CD4-positive, CD25-positive, alpha-beta regulatory T cell (primary cell): ENCODE measurements at regions not wholly inside any gene's neighbourhood (a gene's known extent, or its start where the extent isn't known, plus 50 kb on each side); places are given as distances from the start of the nearest gene placed in this dataset.
A peak's percentile ranks its signal among the peaks of the same experiment; 100 is the strongest.
"Not testable (repeated sequence)": the region's sequence is repeated elsewhere in the genome, so short reads cannot be mapped to it uniquely, and the experiment has no call there.

ENCODE experiments used
- ATAC-seq, 2 donors: fragments of 150-1000 bp; cut with Tn5 transposase; one replicate each; pipeline ENCODE4 v1.10.0; 2021; ENCODE audit warnings: low read depth in 2 of 2, moderate number of reproducible peaks in 2 of 2, moderate library complexity in 1 of 2
- DNase-seq, 3 donors: peaks; one replicate each; pipeline versions ENCODE4 v3.0.0 to v3.0.0-alpha.2; 2012 to 2022; ENCODE audit warnings: mixed read lengths in 1 of 3
- H3K27ac ChIP-seq: one replicate; pipeline ENCODE4 v1.7.0; 2013; ENCODE audit warnings: mild to moderate bottlenecking, low read length; ENCODE audit not compliant: insufficient read depth, poor library complexity, severe bottlenecking
- H3K27me3 ChIP-seq: one replicate; pipeline ENCODE4 v1.7.0; 2013; ENCODE audit warnings: low read length; ENCODE audit not compliant: control insufficient read depth, insufficient read depth
- H3K36me3 ChIP-seq: one replicate; pipeline ENCODE4 v1.7.0; 2013; ENCODE audit warnings: mild to moderate bottlenecking, low read length, moderate library complexity; ENCODE audit not compliant: control insufficient read depth, insufficient read depth
- H3K4me1 ChIP-seq: 2 replicates; pipeline ENCODE4 v1.7.0; 2013; ENCODE audit warnings: mild to moderate bottlenecking, low read length; ENCODE audit not compliant: insufficient read depth, control insufficient read depth, poor library complexity, severe bottlenecking
- H3K4me3 ChIP-seq: one replicate; pipeline ENCODE4 v1.7.0; 2013; ENCODE audit warnings: low read depth, mild to moderate bottlenecking, low read length, moderate library complexity
- H3K9me3 ChIP-seq, 2 experiments: 1 replicate in 1 of 2; 2 replicates in 1 of 2; pipeline ENCODE4 v1.7.0; 2013; ENCODE audit warnings: low read length in 2 of 2, mild to moderate bottlenecking in 1 of 2, moderate library complexity in 1 of 2; ENCODE audit not compliant: control insufficient read depth in 2 of 2
- H3K27ac Mint-ChIP-seq, 3 donors: one replicate each; pipeline ENCODE4 v1.8.0; 2020 to 2022; ENCODE audit warnings: mild to moderate bottlenecking in 3 of 3, mixed read lengths in 3 of 3, moderate library complexity in 2 of 3
- H3K27me3 Mint-ChIP-seq: one replicate; pipeline ENCODE4 v1.8.0; 2022; ENCODE audit warnings: mild to moderate bottlenecking, mixed read lengths
- H3K36me3 Mint-ChIP-seq: one replicate; pipeline ENCODE4 v1.8.0; 2020; ENCODE audit warnings: mixed read lengths
- H3K4me1 Mint-ChIP-seq, 4 donors: one replicate each; pipeline ENCODE4 v1.8.0; 2020 to 2022; ENCODE audit warnings: mixed read lengths in 4 of 4, mild to moderate bottlenecking in 1 of 4
- H3K4me3 Mint-ChIP-seq, 4 donors: one replicate each; pipeline ENCODE4 v1.8.0; 2020 to 2022; ENCODE audit warnings: mild to moderate bottlenecking in 4 of 4, mixed read lengths in 4 of 4, moderate library complexity in 3 of 4
- H3K9me3 Mint-ChIP-seq, 7 donors: one replicate each; pipeline ENCODE4 v1.8.0; 2020 to 2022; ENCODE audit warnings: mixed read lengths in 7 of 7, mild to moderate bottlenecking in 3 of 7, moderate library complexity in 2 of 7

- Histone ChIP-seq H3K36me3 (no peaks in the 10 kb centered on the region), H3K4me1 (no peaks in the 10 kb centered on the region), H3K9me3 (no peaks in the 10 kb centered on the region), H3K27me3 (no peaks in the 10 kb centered on the region), H3K27ac (no peak overlapping the region), H3K4me3 (no peak overlapping the region)
- no peak for ATAC-seq
- H3K27ac Mint-ChIP-seq = no peak overlapping the region
- no peaks in the 10 kb centered on the region for H3K27me3 Mint-ChIP-seq
- no peaks in the 10 kb centered on the region for H3K4me1 Mint-ChIP-seq
- H3K4me3 Mint-ChIP-seq = peak overlapping the region in 1 of 4 donors; percentile 55
- H3K9me3 Mint-ChIP-seq = peaks cover 0 to 18% (median 5%) of the 10 kb centered on the region in 7 donors
- no peak for DNase-seq
- no peaks in the 10 kb centered on the region for H3K36me3 Mint-ChIP-seq
Observed at GRCh38 chr2:228581731-228582130, 400.2 kb upstream of the SPHKAP start.

- no peaks in the 10 kb centered on the region for H3K27me3 ChIP-seq
- no peak for ATAC-seq
Observed at GRCh38 chr2:228575897-228576296, 394.4 kb upstream of the SPHKAP start.

GRCh38 chr2:228568275-228568674 lies 386.8 kb upstream of the SPHKAP start:
- H3K9me3 Mint-ChIP-seq, H3K27ac Mint-ChIP-seq, H3K4me1 ChIP-seq, H3K9me3 ChIP-seq, H3K27ac ChIP-seq, H3K4me1 Mint-ChIP-seq, DNase-seq, H3K27me3 ChIP-seq, H3K4me3 Mint-ChIP-seq, H3K4me3 ChIP-seq, H3K36me3 ChIP-seq, ATAC-seq, H3K27me3 Mint-ChIP-seq, H3K36me3 Mint-ChIP-seq: not testable (repeated sequence)

More at GRCh38 chr2:228575897-228576296, 394.4 kb upstream of the SPHKAP start:
- Histone ChIP-seq H3K4me3 (no peak overlapping the region), H3K36me3 (no peaks in the 10 kb centered on the region), H3K4me1 (no peaks in the 10 kb centered on the region), H3K9me3 (no peaks in the 10 kb centered on the region), H3K27ac (no peak overlapping the region)
- Mint-ChIP-seq H3K36me3 (no peaks in the 10 kb centered on the region), H3K27me3 (no peaks in the 10 kb centered on the region), H3K9me3 (peaks cover 0 to 18% (median 5%) of the 10 kb centered on the region in 7 donors), H3K4me1 (no peaks in the 10 kb centered on the region), H3K27ac (no peak overlapping the region), H3K4me3 (no peak overlapping the region)
- DNase-seq = no peak

- ATAC-seq (no peak), DNase-seq (no peak)
- H3K36me3 Mint-ChIP-seq = no peaks in the 10 kb centered on the region
- H3K4me3 Mint-ChIP-seq = no peak overlapping the region
- H3K27ac Mint-ChIP-seq = no peak overlapping the region
- H3K27me3 Mint-ChIP-seq = no peaks in the 10 kb centered on the region
- Histone ChIP-seq H3K36me3 (no peaks in the 10 kb centered on the region), H3K27ac (no peak overlapping the region), H3K9me3 (peaks cover 0 to 5% of the 10 kb centered on the region in 2 experiments), H3K4me1 (no peaks in the 10 kb centered on the region), H3K27me3 (no peaks in the 10 kb centered on the region), H3K4me3 (no peak overlapping the region)
- H3K9me3 Mint-ChIP-seq = peaks cover 0 to 14% (median 4%) of the 10 kb centered on the region in 7 donors
- H3K4me1 Mint-ChIP-seq = no peaks in the 10 kb centered on the region
Observed at GRCh38 chr2:228561816-228562215, 380.3 kb upstream of the SPHKAP start.

- no peak overlapping the region for H3K4me3 ChIP-seq
- ATAC-seq = no peak
- no peak overlapping the region for H3K4me3 Mint-ChIP-seq
- peaks cover 0 to 5% of the 10 kb centered on the region in 2 experiments for H3K9me3 ChIP-seq
- no peaks in the 10 kb centered on the region for H3K27me3 ChIP-seq
- no peaks in the 10 kb centered on the region for H3K27me3 Mint-ChIP-seq
- H3K4me1 ChIP-seq = no peaks in the 10 kb centered on the region
- H3K36me3 ChIP-seq = no peaks in the 10 kb centered on the region
- no peak for DNase-seq
- H3K36me3 Mint-ChIP-seq = no peaks in the 10 kb centered on the region
- no peak overlapping the region for H3K27ac ChIP-seq
- H3K27ac Mint-ChIP-seq = no peak overlapping the region
- H3K4me1 Mint-ChIP-seq = no peaks in the 10 kb centered on the region
- peaks cover 1 to 19% (median 3%) of the 10 kb centered on the region in 7 donors for H3K9me3 Mint-ChIP-seq
Observed at GRCh38 chr2:228559774-228560415, 378.4 kb upstream of the SPHKAP start.

- no peaks in the 10 kb centered on the region for H3K9me3 ChIP-seq
- H3K4me3 Mint-ChIP-seq = no peak overlapping the region
- H3K27ac ChIP-seq = no peak overlapping the region
- no peaks in the 10 kb centered on the region for H3K27me3 ChIP-seq
- ATAC-seq = no peak
- H3K4me3 ChIP-seq = no peak overlapping the region
- H3K36me3 ChIP-seq = no peaks in the 10 kb centered on the region
- no peaks in the 10 kb centered on the region for H3K27me3 Mint-ChIP-seq
- H3K4me1 ChIP-seq = no peaks in the 10 kb centered on the region
- peaks cover 2 to 19% (median 4%) of the 10 kb centered on the region in 7 donors for H3K9me3 Mint-ChIP-seq
- no peak for DNase-seq
- H3K4me1 Mint-ChIP-seq = no peaks in the 10 kb centered on the region
- H3K36me3 Mint-ChIP-seq = no peaks in the 10 kb centered on the region
- no peak overlapping the region for H3K27ac Mint-ChIP-seq
Observed at GRCh38 chr2:228556717-228557116, 375.2 kb upstream of the SPHKAP start.

GRCh38 chr2:228549441-228550007 lies 368.0 kb upstream of the SPHKAP start:
- Mint-ChIP-seq H3K9me3 (peaks cover 0 to 10% (median 4%) of the 10 kb centered on the region in 7 donors), H3K4me3 (no peak overlapping the region)

GRCh38 chr2:228548230-228548629 lies 366.7 kb upstream of the SPHKAP start:
- H3K4me3 Mint-ChIP-seq = no peak overlapping the region
- no peaks in the 10 kb centered on the region for H3K4me1 Mint-ChIP-seq
- H3K36me3 Mint-ChIP-seq = no peaks in the 10 kb centered on the region
- H3K9me3 ChIP-seq = no peaks in the 10 kb centered on the region
- no peak overlapping the region for H3K4me3 ChIP-seq
- H3K9me3 Mint-ChIP-seq = peaks cover 0 to 10% (median 4%) of the 10 kb centered on the region in 7 donors
- H3K36me3 ChIP-seq = no peaks in the 10 kb centered on the region
- no peaks in the 10 kb centered on the region for H3K27me3 Mint-ChIP-seq
- no peak for ATAC-seq
- H3K27me3 ChIP-seq = no peaks in the 10 kb centered on the region
- no peak overlapping the region for H3K27ac ChIP-seq
- no peak for DNase-seq
- no peaks in the 10 kb centered on the region for H3K4me1 ChIP-seq
- H3K27ac Mint-ChIP-seq = no peak overlapping the region

More at GRCh38 chr2:228549441-228550007, 368.0 kb upstream of the SPHKAP start:
- ATAC-seq (no peak), DNase-seq (no peak)
- Histone ChIP-seq H3K27me3 (no peaks in the 10 kb centered on the region), H3K9me3 (no peaks in the 10 kb centered on the region), H3K4me3 (no peak overlapping the region), H3K27ac (no peak overlapping the region), H3K4me1 (no peaks in the 10 kb centered on the region), H3K36me3 (no peaks in the 10 kb centered on the region)
- H3K27me3 Mint-ChIP-seq = no peaks in the 10 kb centered on the region
- no peak overlapping the region for H3K27ac Mint-ChIP-seq
- H3K36me3 Mint-ChIP-seq = no peaks in the 10 kb centered on the region
- H3K4me1 Mint-ChIP-seq = no peaks in the 10 kb centered on the region
